Right cardiac atrium (tissue), 5 donors: ENCODE measurements at regions not wholly inside any gene's neighbourhood (a gene's known extent, or its start where the extent isn't known, plus 50 kb on each side); places are given as distances from the start of the nearest gene placed in this dataset.

Experiments
- ATAC-seq, 2 donors: fragments of 200-7000 bp; cut with Tn5 transposase; one replicate each; pipeline versions ENCODE4 v1.8.0 to v1.9.1; 2020; ENCODE audit warnings: moderate library complexity in 2 of 2, mild to moderate bottlenecking in 1 of 2
- DNase-seq, 3 donors: peaks; one replicate each; pipeline ENCODE4 v3.0.0-alpha.2; 2020
- H3K27ac ChIP-seq: one replicate; pipeline ENCODE4 v1.5.1; 2013; ENCODE audit warnings: mild to moderate bottlenecking, low read length, control low read depth, moderate library complexity
- H3K27me3 ChIP-seq: one replicate; pipeline ENCODE4 v1.6.1; 2013; ENCODE audit not compliant: control insufficient read depth, insufficient read depth
- H3K4me1 ChIP-seq: one replicate; pipeline ENCODE4 v1.6.1; 2013; ENCODE audit warnings: low read length; ENCODE audit not compliant: control insufficient read depth, insufficient read depth
- H3K4me3 ChIP-seq: one replicate; pipeline ENCODE4 v1.5.1; 2013; ENCODE audit warnings: low read length, control low read depth
- H3K9me3 ChIP-seq: one replicate; pipeline ENCODE4 v1.6.1; 2013; ENCODE audit warnings: low read length; ENCODE audit not compliant: control insufficient read depth
- WGBS: extraction: QIAGEN DNeasy Blood & Tissue Kit; methylation state at CpG from one replicate; pipeline ENCODE4 v1.1.7; 2013; 5-methylcytosine and 5-hydroxymethylcytosine counted together
- intact Hi-C, 4 donors: fragments of 100-400 bp; cut with DNase I; formaldehyde crosslinking; loops; one replicate each; pipeline versions ENCODE4 v1.11.0 to v1.14.0; 2022 to 2023
- donor health status: healthy with polysubstance abuse.
- donor health status: DM: no; HTN: yes; CAD: no.
- donor health status: DM: no; HTN: no; CAD: no.
- donor health status: DM: no; HTN: yes; CAD: no; lungs with severe emphysema.
- donor health status: DM: yes; HTN: yes; CAD: no.

DNA sequence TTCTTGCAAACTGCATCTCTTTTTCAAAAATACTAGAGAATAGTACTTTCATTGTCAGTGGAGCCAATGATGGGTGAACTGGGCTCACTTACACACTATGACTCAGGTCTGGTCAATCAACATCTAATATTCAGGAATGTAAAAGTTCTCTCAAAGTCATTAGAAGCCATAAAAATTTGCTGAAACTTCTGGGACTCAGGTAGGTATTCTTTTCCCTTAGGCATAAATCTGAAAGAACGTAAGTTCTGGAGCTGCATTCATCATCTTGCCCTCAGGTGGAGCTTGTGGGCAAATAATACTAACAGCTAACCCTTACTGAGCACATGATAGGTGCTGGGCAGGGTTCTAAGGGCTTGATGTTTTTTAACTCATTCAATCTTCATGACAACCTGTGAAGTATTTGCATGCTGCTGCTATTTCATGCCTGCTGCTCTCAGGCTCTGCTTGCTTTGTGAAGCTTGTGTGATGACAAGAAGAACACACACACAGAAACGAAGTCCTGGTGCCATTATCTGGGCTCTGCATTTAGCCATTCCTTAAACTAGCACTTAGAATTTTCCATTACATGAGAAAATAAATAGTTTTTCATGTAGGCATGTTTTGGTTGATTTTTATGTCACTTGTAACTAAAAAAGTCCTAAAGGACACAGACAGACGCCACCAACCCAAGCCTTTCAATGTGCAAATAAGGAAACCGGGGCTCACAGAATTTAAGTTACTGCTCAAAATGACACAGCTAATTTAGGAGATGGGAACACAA is 394.2 kb upstream of the LYPLAL1 start:
- ATAC-seq (no peak), DNase-seq (no peak)
- H3K4me1 ChIP-seq, result no peaks in the 10 kb centered on the region
- no peaks in the 10 kb centered on the region for H3K27me3 ChIP-seq
- H3K27ac ChIP-seq, result no peak overlapping the region
- H3K9me3 ChIP-seq, result no peaks in the 10 kb centered on the region
- WGBS, result 66% methylated on average over 4 of the region's 4 CpGs
- no peak overlapping the region for H3K4me3 ChIP-seq
- intact Hi-C loops, result no loop called here

DNA sequence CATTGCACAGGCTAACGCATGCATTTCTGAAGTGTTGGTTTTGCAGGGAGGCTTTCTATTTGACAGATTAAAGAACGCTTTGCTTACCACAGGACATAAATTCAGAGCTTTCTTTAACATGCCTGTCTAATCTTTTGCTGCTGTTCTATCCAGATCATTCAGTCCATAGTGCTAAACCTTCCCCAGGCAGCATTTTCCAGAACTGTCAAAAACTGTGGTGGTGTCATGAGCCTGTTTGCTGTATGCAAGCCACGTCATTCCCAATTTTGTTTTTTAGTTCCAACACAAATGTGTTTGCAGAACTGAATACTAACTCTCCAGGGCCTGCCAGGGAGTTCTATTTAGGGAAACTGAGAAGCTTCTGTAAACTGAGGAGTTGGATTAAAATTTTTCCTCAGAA is 390.5 kb upstream of the LYPLAL1 start:
- 91% methylated on average over 3 of the region's 3 CpGs for WGBS
- no peaks in the 10 kb centered on the region for H3K27me3 ChIP-seq
- no peaks in the 10 kb centered on the region for H3K4me1 ChIP-seq
- intact Hi-C loops, result no loop called here
- ATAC-seq, result no peak
- no peak overlapping the region for H3K4me3 ChIP-seq
- H3K27ac ChIP-seq, result no peak overlapping the region
- DNase-seq, result no peak
- no peaks in the 10 kb centered on the region for H3K9me3 ChIP-seq

- no peak for DNase-seq
- no peaks in the 10 kb centered on the region for H3K27me3 ChIP-seq
- ATAC-seq, result no peak
- intact Hi-C loops, result no loop called here
- H3K4me3 ChIP-seq, result no peak overlapping the region
- no peaks in the 10 kb centered on the region for H3K4me1 ChIP-seq
- 60% methylated on average over 3 of the region's 3 CpGs for WGBS
- no peak overlapping the region for H3K27ac ChIP-seq
- H3K9me3 ChIP-seq, result no peaks in the 10 kb centered on the region
Observed at GRCh38 chr1:218783916-218784315, 389.8 kb upstream of the LYPLAL1 start.

DNA sequence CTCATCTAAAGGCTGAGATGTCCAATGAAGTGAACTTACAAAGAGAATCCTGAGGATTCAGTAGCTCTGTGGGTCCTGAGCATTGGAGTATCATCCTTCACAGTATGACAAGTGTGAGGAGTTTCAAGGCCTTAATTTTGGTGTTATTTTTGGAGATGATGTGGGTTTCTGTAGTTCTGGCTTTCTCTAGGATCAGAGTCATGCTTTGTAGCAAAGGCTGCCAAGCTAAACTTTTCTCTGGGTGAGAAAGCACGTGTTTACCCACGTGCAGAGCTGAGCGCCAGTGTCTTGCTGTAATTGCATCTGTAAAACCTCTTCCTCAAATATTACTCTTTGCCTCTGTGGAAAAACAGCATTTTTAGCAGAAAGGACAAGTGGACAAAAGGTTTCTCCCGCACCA is 387.8 kb upstream of the LYPLAL1 start:
- intact Hi-C loops, result no loop called here
- DNase-seq (peak; percentile 67 to 89 (median 75)), ATAC-seq (peak; percentile 83 to 87)
- WGBS, result 48% methylated on average over 4 of the region's 4 CpGs
- Histone ChIP-seq H3K4me3 (no peak overlapping the region), H3K9me3 (no peaks in the 10 kb centered on the region), H3K4me1 (no peaks in the 10 kb centered on the region), H3K27ac (no peak overlapping the region), H3K27me3 (no peaks in the 10 kb centered on the region)

DNA sequence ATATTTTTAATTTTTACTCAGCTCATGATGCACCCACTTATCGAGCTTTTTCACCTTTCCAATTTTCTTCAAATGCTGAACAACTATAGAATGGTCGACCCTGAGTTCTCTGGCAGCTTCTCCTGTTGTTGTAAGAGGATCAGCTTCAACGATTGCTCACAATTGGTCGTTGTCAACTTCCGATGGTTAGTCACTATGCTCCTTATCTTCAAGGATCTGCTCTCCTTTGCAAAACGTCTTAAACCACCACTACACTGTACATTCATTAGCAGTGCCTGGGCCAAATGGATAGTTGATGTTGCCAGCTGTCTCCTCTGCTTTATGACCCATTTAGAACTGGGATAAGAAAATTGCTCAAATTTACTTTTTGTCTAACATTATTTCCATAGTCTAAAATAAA is 385.9 kb upstream of the LYPLAL1 start:
- DNase-seq, result no peak
- Histone ChIP-seq H3K27ac (no peak overlapping the region), H3K4me3 (no peak overlapping the region), H3K4me1 (no peaks in the 10 kb centered on the region), H3K27me3 (no peaks in the 10 kb centered on the region), H3K9me3 (no peaks in the 10 kb centered on the region)
- intact Hi-C loops, result no loop called here
- no peak for ATAC-seq
- 77% methylated on average over 6 of the region's 6 CpGs for whole genome bisulfite sequencing

DNA sequence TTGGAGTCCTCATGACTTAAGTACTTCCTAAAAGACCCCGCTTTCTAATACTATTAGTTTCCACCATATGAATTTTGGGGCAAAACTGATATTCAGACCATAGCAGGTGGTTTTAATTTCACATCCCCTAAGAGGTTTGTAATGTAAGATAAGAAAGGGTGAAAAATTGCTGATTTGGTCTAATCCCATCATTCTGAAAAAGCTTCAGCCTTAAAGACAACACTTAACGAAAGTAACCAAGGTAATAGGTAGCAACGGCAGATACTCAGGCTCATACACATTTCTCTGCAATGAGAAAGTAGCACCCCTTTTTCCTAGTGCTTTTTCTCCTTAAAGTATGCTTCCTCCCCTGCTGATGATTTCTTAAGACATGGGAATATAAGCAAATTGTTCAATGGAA is 376.9 kb upstream of the LYPLAL1 start:
- ATAC-seq (no peak), DNase-seq (no peak)
- Histone ChIP-seq H3K4me1 (no peaks in the 10 kb centered on the region), H3K27ac (no peak overlapping the region), H3K27me3 (no peaks in the 10 kb centered on the region), H3K9me3 (no peaks in the 10 kb centered on the region), H3K4me3 (no peak overlapping the region)
- 96% methylated on average over 3 of the region's 3 CpGs for WGBS
- intact Hi-C loops, result no loop called here

GRCh38 chr1:218802799-218803198 is 370.9 kb upstream of the LYPLAL1 start:
- Histone ChIP-seq H3K4me3 (no peak overlapping the region), H3K27ac (no peak overlapping the region), H3K27me3 (peaks cover 3% of the 10 kb centered on the region), H3K4me1 (no peaks in the 10 kb centered on the region), H3K9me3 (no peaks in the 10 kb centered on the region)
- ATAC-seq, result no peak
- 86% methylated on average over 3 of the region's 3 CpGs for WGBS
- intact Hi-C loops, result no loop called here
- DNase-seq, result no peak

DNA sequence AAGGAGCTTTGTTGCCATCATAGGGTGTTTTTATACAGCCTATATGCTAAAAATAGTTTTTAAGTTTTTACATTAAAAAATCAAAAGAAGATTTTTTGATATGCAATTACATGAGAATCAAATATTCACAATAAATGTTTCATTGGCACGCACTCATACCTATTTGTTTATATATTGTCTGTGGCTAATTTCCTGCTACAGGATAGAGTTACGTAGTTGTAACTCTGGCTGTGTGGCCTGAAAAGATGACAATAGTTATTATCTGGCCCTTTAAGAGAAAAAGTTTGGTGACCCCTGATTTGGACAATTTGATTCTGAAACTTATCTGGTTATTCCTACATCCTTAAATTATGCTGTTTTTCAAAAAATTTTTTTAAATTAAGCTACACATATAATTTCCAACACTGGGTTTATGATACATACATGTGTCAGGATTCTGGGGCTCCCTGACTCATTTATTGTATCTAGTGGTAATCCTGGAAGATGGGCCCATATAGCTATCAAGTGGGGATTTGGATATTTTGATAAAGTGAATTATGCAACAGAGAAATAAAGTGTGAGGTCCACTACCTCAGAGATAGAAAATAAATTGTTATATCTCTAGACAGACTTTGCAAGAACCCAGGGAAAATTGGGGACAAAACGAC is 370.2 kb upstream of the LYPLAL1 start:
- ATAC-seq (no peak), DNase-seq (no peak)
- intact Hi-C loops, result no loop called here
- H3K4me1 ChIP-seq, result no peaks in the 10 kb centered on the region
- H3K4me3 ChIP-seq, result no peak overlapping the region
- H3K27me3 ChIP-seq, result peaks cover 3% of the 10 kb centered on the region
- WGBS, result 87% methylated on average over 3 of the region's 3 CpGs
- no peak overlapping the region for H3K27ac ChIP-seq
- no peaks in the 10 kb centered on the region for H3K9me3 ChIP-seq

DNA sequence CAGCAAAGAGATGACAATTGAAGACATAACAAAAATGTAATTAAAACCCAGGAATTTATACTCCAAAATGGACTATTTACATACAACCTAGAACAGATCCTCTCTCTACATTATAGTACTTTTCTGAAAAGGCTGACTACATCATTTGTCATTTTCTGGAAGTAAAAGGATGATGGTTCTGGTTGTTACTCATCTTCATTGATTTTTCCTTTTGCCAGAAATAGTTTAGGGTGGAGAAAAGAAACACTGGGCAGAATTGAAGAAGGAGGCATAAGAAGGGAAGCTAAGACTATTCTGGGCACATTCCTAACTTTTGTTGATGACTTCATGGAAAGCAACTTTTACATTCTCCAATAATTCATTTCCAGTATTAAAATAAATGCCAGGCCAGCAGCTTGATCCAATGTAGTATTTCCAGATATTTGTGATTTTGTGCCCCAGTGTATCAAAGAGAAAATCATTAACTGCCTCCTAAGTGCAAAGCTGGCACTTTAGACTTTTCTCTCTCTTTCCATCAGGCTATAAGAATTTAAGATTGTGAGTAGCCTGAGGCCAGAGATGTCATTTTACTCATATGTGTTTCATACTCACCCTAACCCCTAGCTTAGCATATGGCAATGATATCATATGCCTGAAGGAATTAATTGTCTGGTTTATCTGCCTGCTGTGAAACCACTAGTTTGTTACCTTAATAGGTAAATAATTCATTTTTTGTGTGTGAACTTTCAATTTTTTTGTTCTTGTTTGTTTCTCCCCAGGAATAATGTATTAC is 369.5 kb upstream of the LYPLAL1 start:
- intact Hi-C loops, result no loop called here
- H3K4me1 ChIP-seq, result no peaks in the 10 kb centered on the region
- DNase-seq (no peak), ATAC-seq (no peak)
- no peak overlapping the region for H3K4me3 ChIP-seq
- no peak overlapping the region for H3K27ac ChIP-seq
- H3K9me3 ChIP-seq, result no peaks in the 10 kb centered on the region
- peaks cover 3% of the 10 kb centered on the region for H3K27me3 ChIP-seq

DNA sequence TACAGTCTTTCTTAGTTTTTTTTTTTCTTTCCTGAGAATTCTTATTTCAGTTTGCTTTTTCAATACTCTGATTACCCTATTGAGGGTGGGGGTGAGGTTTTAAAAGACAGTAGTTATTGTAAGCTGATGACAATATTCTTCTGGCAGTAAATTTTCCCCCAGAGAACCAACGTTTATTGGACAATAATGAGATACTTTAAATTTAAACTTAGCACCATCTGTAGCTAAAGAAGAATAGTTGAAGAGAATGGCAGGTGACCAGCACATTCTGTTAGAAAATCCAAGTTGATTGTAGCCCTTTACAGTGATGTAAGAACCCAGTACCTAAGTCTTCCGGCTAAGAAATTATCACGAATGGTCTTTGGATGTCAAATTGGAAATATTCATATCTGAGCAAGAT is 364.6 kb upstream of the LYPLAL1 start:
- WGBS, result 53% methylated on average over 3 of the region's 3 CpGs
- no peaks in the 10 kb centered on the region for H3K4me1 ChIP-seq
- intact Hi-C loops, result no loop called here
- no peaks in the 10 kb centered on the region for H3K9me3 ChIP-seq
- ATAC-seq (no peak), DNase-seq (no peak)
- H3K4me3 ChIP-seq, result no peak overlapping the region
- no peak overlapping the region for H3K27ac ChIP-seq
- no peaks in the 10 kb centered on the region for H3K27me3 ChIP-seq

DNA sequence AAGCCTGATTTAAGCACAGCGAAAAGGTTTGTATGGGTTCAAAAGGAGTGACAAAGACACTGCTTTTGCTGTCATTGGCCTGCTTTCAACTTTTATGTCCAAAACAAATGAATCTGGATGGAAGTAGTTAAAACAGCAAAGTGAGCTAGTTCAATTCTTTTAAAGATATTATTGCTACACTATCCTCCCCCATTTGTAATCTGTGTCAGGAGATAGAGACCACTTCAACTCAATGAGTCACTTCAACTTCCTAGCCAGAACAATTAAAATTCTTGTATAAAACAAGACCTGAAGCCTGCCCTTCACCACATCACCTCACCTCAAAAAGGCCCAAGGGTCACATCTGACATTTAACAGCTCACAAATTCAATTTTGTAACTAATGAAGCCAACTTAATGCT is 364.1 kb upstream of the LYPLAL1 start:
- H3K9me3 ChIP-seq, result no peaks in the 10 kb centered on the region
- H3K27ac ChIP-seq, result no peak overlapping the region
- WGBS, result 64% methylated on average over 1 of the region's 1 CpG
- no peaks in the 10 kb centered on the region for H3K27me3 ChIP-seq
- DNase-seq, result no peak
- intact Hi-C loops, result no loop called here
- no peaks in the 10 kb centered on the region for H3K4me1 ChIP-seq
- ATAC-seq, result peak in 1 of 2 donors; percentile 73
- no peak overlapping the region for H3K4me3 ChIP-seq
